HG03575 (cell line): ENCODE measurements at regions not wholly inside any gene's neighbourhood (a gene's known extent, or its start where the extent isn't known, plus 50 kb on each side); places are given as distances from the start of the nearest gene placed in this dataset.

Experiments used
- ATAC-seq: cut with Tn5 transposase; IDR thresholded peaks from one replicate; pipeline ENCODE4 v1.9.1; 2021; ENCODE audit not compliant: unreplicated experiment, insufficient number of reproducible peaks, low FRiP score; ENCODE audit errors: extremely low read depth

DNA sequence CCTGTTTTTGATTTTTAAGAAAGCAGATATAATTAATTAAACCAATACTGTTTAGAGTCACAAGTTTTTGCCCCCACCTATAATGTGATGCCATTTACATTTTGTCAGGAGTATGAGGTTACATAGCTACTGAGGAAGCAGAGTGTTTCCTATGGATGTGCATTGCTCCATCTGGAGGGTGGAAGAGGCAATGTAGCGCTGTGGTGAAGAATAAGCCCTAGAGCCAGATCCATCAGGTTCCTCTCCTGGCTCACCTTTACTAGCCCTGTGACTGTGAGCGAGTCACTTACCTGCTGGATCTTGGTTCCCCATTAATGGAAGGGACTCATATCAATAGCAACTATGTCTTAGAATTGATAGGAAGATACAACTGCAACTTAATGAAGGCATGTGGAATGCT, 216.0 kb downstream of the GPAM start:
- ATAC-seq = no peak

DNA sequence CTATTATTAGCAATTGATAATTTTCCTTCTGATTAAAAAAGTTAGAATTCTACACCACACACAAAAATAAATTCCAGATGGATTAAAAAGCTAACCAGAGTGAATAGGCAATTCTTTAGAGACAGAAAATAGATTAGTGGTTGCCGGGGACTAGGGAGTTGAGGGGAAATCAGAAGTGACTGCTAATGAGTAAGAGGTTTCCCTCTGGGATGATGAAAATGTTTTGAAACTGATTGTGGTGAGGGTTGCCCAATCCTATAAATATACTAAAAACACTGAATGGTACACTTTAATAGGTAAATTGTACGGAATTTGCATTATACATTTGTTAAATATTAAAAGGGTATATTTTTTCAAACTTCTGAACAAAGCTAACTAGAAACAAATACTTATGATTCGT, 214.9 kb downstream of the GPAM start:
- no peak for ATAC-seq

DNA sequence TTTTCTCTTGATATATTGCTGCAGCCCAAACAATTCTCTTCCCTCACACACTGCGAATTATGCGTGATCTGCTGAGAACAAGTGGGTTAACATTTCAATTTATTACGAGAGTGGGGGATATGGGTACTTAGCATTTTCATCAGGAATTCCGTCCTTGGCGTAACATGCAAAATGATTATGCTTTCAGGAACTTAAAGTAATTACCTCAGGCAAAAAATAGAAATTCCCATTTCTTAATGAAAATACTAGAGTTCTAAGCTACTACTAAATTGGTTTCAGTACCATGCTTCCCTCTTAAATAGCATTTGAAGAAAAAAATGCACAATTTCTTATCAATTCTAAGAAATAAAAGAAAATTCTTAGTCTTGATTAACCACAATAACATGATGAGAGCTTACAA, 213.5 kb downstream of the GPAM start:
- no peak for ATAC-seq

DNA sequence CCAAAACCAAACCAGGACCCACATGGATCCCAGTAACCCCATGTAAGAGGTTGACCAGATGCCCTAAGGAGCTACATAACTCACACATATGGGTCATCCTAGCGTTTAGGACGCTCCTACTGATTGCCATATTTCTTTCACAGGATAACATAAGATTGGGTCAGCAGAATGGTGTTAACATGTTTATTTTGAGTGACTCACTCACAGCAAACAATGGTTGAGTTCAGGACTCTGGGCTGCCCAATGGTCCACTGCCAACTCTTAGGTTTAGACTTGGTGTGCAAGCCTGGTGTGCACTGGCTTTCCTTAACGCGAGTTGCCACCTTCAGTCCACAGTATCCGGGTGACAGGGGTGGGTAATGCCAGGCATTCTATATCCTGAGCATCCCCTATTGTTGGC, 211.5 kb downstream of the GPAM start:
- no peak for ATAC-seq

DNA sequence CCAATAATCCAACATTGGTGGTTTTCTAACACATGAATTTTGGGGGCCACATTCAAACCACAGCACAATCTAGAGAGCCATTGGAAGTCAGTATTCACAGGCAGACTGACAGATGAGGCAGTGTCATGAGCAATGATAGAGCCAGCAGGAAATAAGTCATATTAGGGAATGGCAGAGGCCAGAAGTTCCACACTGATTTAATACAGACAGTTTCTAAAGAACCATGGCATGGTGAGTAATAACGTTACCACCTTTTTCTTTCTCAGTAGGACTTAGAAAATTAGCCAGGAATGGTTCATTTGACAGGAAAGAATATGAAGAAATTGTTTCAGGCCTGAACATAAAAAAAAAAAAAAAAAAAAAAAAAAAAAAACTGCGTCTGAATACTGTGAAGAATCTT, 210.3 kb downstream of the GPAM start:
- no peak for ATAC-seq

DNA sequence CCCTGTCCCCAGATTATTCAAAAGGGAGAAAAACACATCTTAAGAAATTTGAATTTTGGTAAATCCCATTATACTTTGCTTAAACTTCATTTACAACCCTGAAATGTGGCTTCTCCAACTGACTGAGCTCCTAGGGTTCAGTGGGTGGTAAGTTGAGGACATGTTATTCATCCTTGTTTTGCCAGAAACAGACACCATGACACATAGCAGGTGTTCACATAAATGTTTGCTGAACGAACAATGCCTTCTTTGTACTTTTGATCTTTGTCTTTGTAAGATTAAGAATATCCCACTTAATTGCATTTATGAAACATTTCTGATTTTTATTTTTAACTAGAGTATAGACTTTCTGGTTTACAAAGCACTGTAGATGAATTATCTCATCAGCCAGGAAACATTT, 209.7 kb downstream of the GPAM start:
- no peak for ATAC-seq

DNA sequence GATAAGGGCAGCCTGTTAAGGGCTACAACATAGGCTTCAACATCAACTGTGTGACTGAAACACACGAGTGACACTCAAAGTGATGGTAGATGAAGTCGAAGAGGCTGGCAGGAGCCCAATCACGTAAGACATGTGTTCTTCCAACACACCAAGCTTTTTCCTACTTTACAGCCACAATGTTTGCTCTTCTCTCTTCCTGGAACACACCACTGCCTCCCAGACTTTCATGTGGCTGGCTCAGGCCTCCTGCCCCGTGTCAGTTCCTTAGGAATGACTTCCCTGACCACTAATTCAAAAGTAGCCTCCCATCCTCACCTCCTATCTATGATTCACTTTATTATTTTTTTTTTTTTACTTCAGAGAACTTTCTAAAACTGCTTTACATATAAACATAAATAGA, 209.2 kb downstream of the GPAM start:
- no peak for ATAC-seq

DNA sequence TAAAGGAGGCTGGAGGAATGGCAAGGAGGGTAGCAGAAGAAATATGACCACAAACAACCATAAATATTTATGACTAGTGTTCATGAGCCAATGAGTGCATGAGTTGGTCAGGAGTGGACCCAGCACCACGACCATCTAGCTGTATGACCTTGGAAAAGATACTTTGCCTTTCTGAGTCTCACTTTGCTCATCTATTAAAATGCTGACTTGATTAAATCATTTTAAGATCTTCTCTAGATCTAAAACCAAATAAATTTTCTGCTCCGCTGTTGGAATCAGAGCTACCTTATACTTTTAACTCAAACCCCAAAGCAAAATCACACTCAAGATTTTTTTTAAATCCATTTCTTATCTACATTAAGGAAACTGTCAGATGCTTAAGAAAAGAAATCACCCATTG, 207.0 kb downstream of the GPAM start:
- no peak for ATAC-seq

DNA sequence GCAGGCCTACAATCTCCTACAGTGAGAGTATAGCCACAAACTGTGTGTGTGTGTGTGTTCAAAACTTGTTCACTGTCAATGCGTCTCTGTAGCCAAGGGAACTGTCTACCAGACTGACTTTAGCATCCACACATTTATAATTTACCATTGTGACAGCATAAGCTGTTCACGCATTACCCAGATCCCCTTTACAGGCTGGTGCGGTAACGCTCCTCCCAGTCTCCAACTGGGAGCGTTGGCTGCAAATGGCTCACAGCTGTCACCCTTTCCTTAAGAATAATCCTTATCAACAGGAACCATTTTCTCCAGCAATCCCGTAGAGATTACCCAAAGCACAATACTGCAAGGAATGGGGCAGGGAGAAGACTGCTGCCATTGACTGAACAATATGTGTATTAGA, 199.5 kb downstream of the GPAM start:
- ATAC-seq = no peak

DNA sequence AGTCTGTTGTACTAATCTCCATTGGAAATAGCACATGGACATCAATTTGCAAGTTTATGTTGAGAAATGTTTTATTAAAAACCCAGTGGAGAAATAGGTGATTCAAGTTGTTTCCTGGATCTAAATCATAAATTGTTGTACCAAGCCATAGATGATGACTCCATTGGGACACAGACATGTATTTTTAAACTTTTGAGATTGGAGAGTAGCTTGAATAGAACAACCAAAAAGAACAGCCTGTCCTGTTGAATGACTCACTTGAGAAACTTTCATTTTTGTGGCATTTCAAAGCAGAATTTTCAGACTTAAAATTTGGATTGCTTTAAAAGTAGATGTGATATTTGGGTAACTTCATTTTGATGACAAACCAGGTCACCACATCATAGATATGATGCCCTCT, 197.5 kb downstream of the GPAM start:
- ATAC-seq = no peak

DNA sequence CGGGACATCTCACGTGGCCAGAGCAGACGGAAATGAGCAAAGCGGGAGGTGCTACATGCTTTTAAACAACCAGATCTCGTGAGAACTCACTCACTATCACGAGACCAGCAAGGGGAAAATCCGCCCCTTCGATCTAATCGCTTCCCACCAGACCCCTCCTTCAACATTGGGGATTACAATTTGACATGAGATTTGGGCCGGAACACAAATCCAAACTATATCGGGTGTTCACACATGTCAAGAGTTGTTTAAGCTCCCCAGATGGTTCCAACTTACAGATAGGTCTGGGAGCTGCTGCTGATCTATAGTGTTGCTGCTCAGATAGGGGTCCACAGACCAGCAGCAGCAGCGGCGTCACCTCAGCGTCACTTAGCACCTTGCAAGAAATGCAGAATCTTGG, 194.9 kb downstream of the GPAM start:
- ATAC-seq = no peak

DNA sequence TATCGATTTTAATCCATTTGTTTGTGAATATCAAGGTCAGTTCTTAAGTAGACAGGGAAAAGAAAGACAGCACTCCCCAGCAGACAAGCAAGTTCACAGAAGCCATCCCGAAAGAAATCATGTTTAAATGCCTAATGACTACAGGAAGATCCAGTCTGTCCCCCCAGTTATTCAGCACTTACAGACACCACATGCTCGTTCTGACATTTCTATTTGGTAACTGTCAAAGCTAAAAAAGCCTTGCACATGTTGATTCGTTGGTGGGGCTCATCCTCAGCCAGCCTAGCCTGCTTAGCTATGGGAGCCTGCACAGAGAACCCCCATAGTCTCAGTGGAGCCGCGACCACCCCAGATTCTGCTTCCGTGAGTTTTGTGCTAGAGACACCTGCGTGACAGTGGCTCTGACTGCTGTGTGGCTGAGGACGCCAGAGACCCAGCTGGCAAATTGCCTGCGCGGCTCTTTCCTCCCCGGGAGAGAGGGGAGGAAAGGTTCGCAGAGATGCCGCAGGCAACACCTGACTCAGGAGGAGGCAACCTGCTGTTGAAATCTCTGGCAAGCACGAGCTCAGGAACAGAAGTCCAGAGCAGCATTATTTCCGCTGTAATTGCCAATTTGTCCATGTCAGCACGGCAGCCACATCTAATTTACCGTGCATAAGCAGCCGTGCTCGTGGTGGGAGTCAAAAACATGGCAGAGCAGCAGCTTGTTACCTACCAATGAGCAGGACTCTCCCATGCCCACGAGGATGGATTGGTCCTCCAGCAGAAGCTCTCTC, 194.2 kb downstream of the GPAM start:
- no peak for ATAC-seq

DNA sequence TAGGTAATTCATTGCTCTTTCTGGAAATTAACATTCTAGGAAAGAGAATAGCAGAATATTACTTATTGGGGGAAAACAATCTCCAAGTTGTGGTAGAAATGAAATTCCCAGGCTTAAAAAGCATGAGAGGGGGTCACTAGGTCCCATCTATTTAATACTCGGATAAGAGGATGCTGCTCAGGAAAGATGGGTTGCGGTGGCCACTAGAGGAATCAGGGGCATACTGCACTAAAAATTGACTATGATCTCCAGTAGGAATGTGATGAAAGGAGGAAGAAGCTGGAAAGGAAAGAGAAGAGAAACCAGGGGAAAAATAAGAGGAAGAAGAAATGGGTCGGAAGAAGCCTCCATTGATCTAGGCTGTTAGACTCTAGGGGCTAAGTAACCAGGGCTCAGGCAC, 192.8 kb downstream of the GPAM start:
- ATAC-seq = no peak

DNA sequence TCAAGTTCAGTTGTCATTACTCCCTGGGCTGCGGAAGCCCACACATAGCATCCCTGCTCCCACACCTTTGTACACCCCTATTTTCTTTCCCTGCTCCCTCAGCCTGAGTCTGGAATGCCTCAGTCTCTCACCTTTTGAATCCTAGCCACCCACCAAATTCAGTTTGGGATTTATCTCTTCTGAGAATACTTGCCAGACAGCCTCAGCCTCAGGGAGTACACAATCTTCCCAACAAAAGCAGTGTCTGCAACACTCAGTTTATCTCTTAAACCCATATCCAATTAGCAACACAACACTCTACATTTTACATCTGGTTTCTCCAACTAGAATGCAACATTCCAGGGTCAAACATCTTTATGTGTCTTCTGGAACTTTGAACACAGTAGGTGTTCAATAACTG, 190.2 kb downstream of the GPAM start:
- ATAC-seq = no peak

DNA sequence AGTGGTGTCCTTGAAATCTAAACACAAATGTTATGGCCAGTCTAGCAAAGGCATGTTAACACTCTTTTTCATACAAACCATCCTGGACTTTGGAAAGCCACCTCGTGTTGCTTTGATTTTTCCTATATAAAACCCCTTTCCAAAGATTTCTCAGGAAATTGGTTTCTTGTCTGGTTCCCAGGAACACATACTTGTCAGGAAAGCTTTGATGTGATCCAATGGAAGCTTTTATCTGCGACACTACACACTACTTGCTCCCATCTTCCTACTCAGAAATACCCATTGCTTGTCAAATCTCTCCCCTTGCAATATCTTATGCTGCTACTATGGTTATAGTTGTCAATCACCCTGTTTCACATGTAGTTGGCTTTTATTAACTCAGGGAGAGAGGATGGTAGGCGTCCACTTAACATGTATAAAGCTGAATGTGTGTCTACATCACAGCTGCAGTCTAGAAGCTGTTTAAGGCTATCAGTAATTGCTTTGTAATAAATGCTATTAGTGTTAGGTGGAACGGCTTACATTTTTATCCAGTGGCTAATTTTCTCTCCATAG, 189.6 kb downstream of the GPAM start:
- ATAC-seq = no peak

DNA sequence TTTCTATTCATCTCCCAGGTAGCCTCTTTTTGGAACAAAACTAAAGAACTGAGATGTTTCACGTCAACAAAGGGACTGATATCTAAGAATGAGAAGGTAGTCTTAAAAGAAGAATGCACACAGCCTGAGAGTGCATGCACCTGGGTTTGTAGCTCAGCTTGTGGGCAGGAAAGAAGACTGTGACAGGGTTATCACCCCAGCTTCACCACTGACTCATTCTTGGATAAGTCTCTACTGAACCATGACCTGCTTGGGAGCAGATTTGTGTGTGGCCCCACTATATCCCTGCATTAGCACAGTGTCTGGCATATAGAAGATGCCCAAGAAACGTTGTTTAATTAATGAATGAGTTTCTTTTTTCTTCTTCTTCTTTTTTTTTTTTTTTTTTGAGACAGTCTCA, 187.5 kb downstream of the GPAM start:
- ATAC-seq = peak; percentile 98

DNA sequence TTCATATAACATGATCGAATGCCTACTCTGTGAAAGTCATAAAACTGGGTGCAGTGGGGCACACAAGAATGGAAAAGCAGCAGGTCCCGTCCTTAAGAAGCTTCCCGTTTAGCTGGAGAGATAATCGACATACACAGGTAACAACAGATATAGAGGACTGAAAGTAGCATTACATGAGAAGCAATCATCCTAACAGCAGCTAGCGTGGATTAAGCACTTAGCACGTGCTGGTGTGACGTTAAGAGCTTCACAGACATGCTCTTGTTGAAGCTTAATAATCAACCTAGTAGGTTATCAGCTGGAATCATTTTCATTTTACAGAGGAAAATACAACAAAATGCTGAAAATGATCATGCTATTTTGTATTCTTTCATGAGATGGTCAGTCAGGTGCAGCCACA, 184.8 kb downstream of the GPAM start:
- ATAC-seq = no peak

DNA sequence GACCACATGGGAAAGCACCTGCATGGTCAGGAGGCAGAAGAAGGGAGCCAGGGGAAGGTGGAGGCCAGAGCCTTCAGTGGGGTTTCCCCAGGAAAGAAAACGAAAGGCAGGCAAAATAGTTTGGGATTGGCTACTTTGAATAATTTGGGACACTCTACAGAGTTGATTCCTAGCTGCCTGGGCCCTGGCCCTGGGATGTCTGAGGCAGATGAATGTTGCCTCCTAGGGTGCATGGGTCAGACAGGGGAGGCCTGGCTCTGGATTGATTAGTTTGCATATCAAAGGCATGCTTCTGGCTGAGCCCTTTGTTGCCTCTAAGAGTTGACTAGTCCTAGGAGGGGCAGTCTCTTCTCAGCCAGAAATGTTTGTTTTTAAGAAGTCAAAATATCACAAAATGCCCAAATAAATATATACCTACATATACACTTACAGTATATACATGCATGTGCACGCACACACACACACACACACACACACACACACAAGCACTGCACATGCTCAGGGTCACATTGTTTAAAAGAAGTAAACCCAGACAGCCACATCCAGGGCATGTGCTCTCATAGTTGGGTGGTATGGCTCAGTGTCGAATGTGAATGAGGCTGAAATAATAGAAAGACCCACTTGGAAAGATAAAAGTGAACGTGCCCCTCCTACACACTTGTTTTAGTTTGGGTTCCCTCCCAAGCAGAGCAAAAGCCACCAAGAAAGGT, 184.2 kb downstream of the GPAM start:
- no peak for ATAC-seq

DNA sequence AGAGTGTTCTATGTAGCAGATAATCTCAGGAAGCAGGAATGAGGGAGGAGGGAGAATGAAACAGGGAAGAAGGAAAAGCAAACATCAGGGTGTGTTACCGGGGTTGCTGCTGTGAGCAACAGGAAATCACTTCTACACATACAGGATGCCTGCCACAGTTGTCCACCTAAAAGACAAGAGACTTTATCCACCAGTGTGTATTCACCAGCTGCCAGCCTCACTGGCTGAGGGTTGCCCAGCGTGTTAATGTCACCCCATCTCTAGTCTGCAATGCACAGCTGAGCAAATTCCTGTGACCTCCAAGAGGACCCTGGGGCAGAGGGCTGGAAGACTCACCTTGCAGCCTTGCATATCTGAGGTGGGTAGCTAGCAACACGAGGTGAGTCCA, 183.7 kb downstream of the GPAM start:
- no peak for ATAC-seq

DNA sequence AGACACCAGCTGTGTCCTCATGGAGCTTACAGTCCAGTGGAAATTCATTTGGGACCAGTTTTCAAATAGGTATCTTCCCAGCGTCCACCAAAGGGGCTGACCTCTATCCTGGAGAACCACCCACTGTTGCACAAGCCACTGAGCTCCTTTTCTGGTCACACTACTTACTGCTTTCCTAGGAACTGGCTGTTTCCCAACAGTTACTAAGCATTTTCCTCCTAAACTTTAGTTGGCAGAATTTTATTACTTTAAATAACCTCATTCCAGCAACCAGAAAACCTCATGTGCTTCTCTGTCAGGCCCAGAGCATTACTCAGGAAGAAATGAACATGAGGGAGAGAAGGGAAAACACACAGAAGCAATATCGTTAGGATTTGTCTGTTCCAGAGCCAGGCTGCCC, 183.1 kb downstream of the GPAM start:
- ATAC-seq = no peak

DNA sequence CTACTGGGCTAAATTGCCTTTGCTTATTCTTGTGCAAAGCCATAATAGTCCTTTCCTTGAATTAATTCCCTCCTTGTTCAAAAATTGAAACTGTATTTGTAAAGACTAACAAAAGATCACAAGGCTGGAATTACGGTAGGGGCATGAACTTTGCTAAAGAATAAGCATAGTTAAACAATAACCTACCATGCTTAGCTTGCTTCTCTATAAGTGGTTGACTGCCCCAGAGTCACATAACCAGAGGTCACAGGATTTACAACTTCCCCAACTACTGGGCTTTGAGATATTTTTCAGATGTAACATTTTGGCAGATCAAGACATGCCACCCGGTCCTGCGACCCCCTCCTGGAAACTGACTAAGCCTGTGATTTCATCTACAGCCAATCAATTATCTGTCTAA, 181.4 kb downstream of the GPAM start:
- no peak for ATAC-seq
